GM12878 (cell line): ENCODE measurements at regions not wholly inside any gene's neighbourhood (a gene's known extent, or its start where the extent isn't known, plus 50 kb on each side); places are given as distances from the start of the nearest gene placed in this dataset.
A peak's percentile ranks its signal among the peaks of the same experiment; 100 is the strongest.

Source experiments
- ATAC-seq: fragments of 200-7000 bp; cut with Tn5 transposase; 3 replicates; pipeline ENCODE4 v1.9.1; 2020; ENCODE audit warnings: mild to moderate bottlenecking, moderate library complexity
- BruUV-seq: library from RNA; stranded (reverse); fragments of 400-500 nt; replicated peaks from 2 replicates; lab custom pipeline; 2021; lab: Mats Ljungman, UMichigan
- CTCF ChIA-PET: fragments of 300-600 bp; sonication (Branson Sonifier 250); formaldehyde crosslinking; extraction: SDS; loops from one replicate; lab custom pipeline; 2021; ENCODE audit warnings: inconsistent platforms; lab: Yijun Ruan, JAX
- POLR2A ChIA-PET: fragments of 350-600 bp; formaldehyde crosslinking; extraction: SDS; loops from one replicate; lab custom pipeline; 2021; ENCODE audit warnings: inconsistent platforms; lab: Charles Lee
- RAD21 ChIA-PET: fragments of 300-600 bp; sonication (Branson Sonifier 250); formaldehyde crosslinking; loops from one replicate; lab custom pipeline; 2023; ENCODE audit warnings: antibody characterized with exemption; ENCODE audit not compliant: unreplicated experiment; lab: Charles Lee
- SMC1A ChIA-PET: fragments of 300-600 bp; sonication (Branson Sonifier 250); formaldehyde crosslinking; loops from one replicate; lab custom pipeline; 2023; ENCODE audit not compliant: unreplicated experiment, uncharacterized antibody; lab: Charles Lee
- DNase-seq: peaks from one replicate; pipeline ENCODE4 v3.0.0-alpha.2; 2011; ENCODE audit warnings: low read depth, low spot score
- FAIRE-seq: peaks from 3 replicates; lab custom pipeline; 2011; peaks lifted over from hg19 to GRCh38; lab: Jason Lieb, UNC
- H2AFZ ChIP-seq: 2 replicates; pipeline ENCODE4 v1.6.0; 2011; ENCODE audit warnings: low read depth, low read length, control low read depth; ENCODE audit not compliant: control insufficient read depth
- H3K27ac ChIP-seq: 2 replicates; pipeline ENCODE4 v1.5.1; 2011; ENCODE audit warnings: control low read depth; ENCODE audit not compliant: control insufficient read depth, insufficient read depth
- H3K27me3 ChIP-seq, 2 experiments: replicated peaks in 1 of 2; 2 replicates each; pipeline versions ENCODE4 v1.6.0 to v1.6.1; 2011; ENCODE audit warnings: low read length in 1 of 2; ENCODE audit not compliant: control insufficient read depth in 2 of 2, insufficient read depth in 2 of 2
- H3K36me3 ChIP-seq, 2 experiments: 2 replicates each; pipeline ENCODE4 v1.5.1; 2011; ENCODE audit warnings: low read length in 1 of 2; ENCODE audit not compliant: control insufficient read depth in 2 of 2, insufficient read depth in 2 of 2
- H3K4me1 ChIP-seq: 2 replicates; pipeline ENCODE4 v1.6.1; 2011; ENCODE audit warnings: mild to moderate bottlenecking, low read length, moderate library complexity, mixed read lengths; ENCODE audit not compliant: control insufficient read depth, insufficient read depth
- H3K4me2 ChIP-seq: 2 replicates; pipeline ENCODE4 v1.6.0; 2011; ENCODE audit warnings: control low read depth; ENCODE audit not compliant: control insufficient read depth, insufficient read depth
- H3K4me3 ChIP-seq: fragments of 200-600 bp; sonication (generic); 2 replicates; pipeline ENCODE4 v1.5.1; 2016
- H3K79me2 ChIP-seq: 2 replicates; pipeline ENCODE4 v1.6.0; 2011; ENCODE audit warnings: low read length; ENCODE audit not compliant: control insufficient read depth, insufficient read depth
- H3K9ac ChIP-seq: 2 replicates; pipeline ENCODE4 v1.8.0; 2011; ENCODE audit warnings: low read length, control low read depth, mixed read lengths; ENCODE audit not compliant: control insufficient read depth, insufficient read depth
- H3K9me3 ChIP-seq: replicated peaks from 3 replicates; pipeline ENCODE4 v1.5.1; 2011; ENCODE audit warnings: mild to moderate bottlenecking, low read length; ENCODE audit not compliant: control insufficient read depth, insufficient read depth
- H4K20me1 ChIP-seq: 2 replicates; pipeline ENCODE4 v1.6.0; 2011; ENCODE audit not compliant: control insufficient read depth, insufficient read depth
- ATF3 ChIP-seq: IDR thresholded peaks from 2 replicates; pipeline ENCODE4 v1.6.1; 2011; ENCODE audit warnings: low read depth, mild to moderate bottlenecking, low read length, moderate library complexity, borderline replicate concordance; ENCODE audit errors: extremely low read depth
- CUX1 ChIP-seq: IDR thresholded peaks from 2 replicates; pipeline ENCODE4 v1.6.1; 2012; ENCODE audit warnings: improper control_type of control experiment, low read depth, low read length; ENCODE audit not compliant: insufficient replicate concordance
- E2F4 ChIP-seq: IDR thresholded peaks from 2 replicates; pipeline ENCODE4 v1.6.1; 2012; ENCODE audit warnings: low read depth, low read length, improper control_type of control experiment
- EP300 ChIP-seq, 2 experiments: fragments of 150-350 bp in 1 of 2; IDR thresholded peaks; 2 replicates each; pipeline ENCODE4 v1.6.1; 2011 to 2012; ENCODE audit warnings: low read depth in 2 of 2, low read length in 2 of 2, borderline replicate concordance in 1 of 2, improper control_type of control experiment in 1 of 2, inconsistent platforms in 1 of 2; ENCODE audit not compliant: control insufficient read depth in 1 of 2
- IRF4 ChIP-seq: IDR thresholded peaks from 2 replicates; pipeline ENCODE4 v1.6.1; 2011; ENCODE audit warnings: low read depth, low read length
- NFXL1 ChIP-seq: fragments of 450-650 bp; IDR thresholded peaks from 2 replicates; pipeline ENCODE4 v1.6.1; 2017; ENCODE audit warnings: antibody characterized with exemption, mild to moderate bottlenecking, borderline replicate concordance
- NFYA ChIP-seq: IDR thresholded peaks from 2 replicates; pipeline ENCODE4 v1.6.1; 2011; ENCODE audit warnings: low read depth, mild to moderate bottlenecking, low read length, improper control_type of control experiment, borderline replicate concordance
- NKRF ChIP-seq: fragments of 450-650 bp; conservative IDR thresholded peaks from 2 replicates; pipeline ENCODE4 v1.6.1; 2017; ENCODE audit warnings: mild to moderate bottlenecking, moderate library complexity
- NR2C2 ChIP-seq: IDR thresholded peaks from 2 replicates; pipeline ENCODE4 v1.6.1; 2011; ENCODE audit warnings: borderline replicate concordance, low read depth; ENCODE audit not compliant: control insufficient read depth, insufficient read length
- NRF1 ChIP-seq: conservative IDR thresholded peaks from 2 replicates; pipeline ENCODE4 v1.6.1; 2011; ENCODE audit warnings: mild to moderate bottlenecking, low read depth, low read length, improper control_type of control experiment
- POLR2AphosphoS5 ChIP-seq: IDR thresholded peaks from 2 replicates; pipeline ENCODE4 v1.6.1; 2011; ENCODE audit warnings: mild to moderate bottlenecking, low read length, inconsistent platforms
- SMAD1 ChIP-seq: fragments of 450-650 bp; IDR thresholded peaks from 2 replicates; pipeline ENCODE4 v1.6.1; 2018; ENCODE audit warnings: mild to moderate bottlenecking, low read depth; ENCODE audit not compliant: partially characterized antibody
- ZNF384 ChIP-seq: IDR thresholded peaks from 2 replicates; pipeline ENCODE4 v1.6.1; 2012; ENCODE audit warnings: low read depth, mild to moderate bottlenecking, low read length, improper control_type of control experiment, borderline replicate concordance
- ZNF622 ChIP-seq: fragments of 450-650 bp; IDR thresholded peaks from 2 replicates; pipeline ENCODE4 v1.6.1; 2017; ENCODE audit warnings: mild to moderate bottlenecking, inconsistent platforms
- WGBS: methylation state at CpG from one replicate; pipeline ENCODE4 v1.1.6; 2016; ENCODE audit warnings: low lambda C conversion rate; ENCODE audit not compliant: insufficient replicate concordance, insufficient coverage; ENCODE audit errors: missing lambda C conversion rate; 5-methylcytosine and 5-hydroxymethylcytosine counted together
- in situ Hi-C: fragments of 300-500 bp; cut with MboI; formaldehyde crosslinking; loops from 9 replicates; pipeline ENCODE4 v1.14.3; 2018; ENCODE audit warnings: mixed read lengths
- intact Hi-C: fragments of 100-400 bp; cut with micrococcal nuclease; formaldehyde crosslinking; loops from one replicate; pipeline ENCODE4 v1.14.2; 2022; ENCODE audit not compliant: unreplicated experiment

GRCh38 chr1:101365878-101366277 lies 129.1 kb downstream of the S1PR1 start:
- H3K4me1 ChIP-seq = peaks cover 42% of the 10 kb centered on the region
- H3K4me3 ChIP-seq = no peak overlapping the region
- in situ Hi-C loops (no loop called here), intact Hi-C loops (no loop called here)
- no peak for DNase-seq
- H3K79me2 ChIP-seq = no peaks in the 10 kb centered on the region
- H3K27me3 ChIP-seq = no peaks in the 10 kb centered on the region
- H3K9me3 ChIP-seq = peaks cover 9% of the 10 kb centered on the region; the same call in 2 of the 3 replicates
- H3K9ac ChIP-seq = no peak overlapping the region
- ChIA-PET CTCF (interaction anchor here (1.1 to 2.4 kb wide), 4 partner anchors 11 to 72 kb away, joined by 3 to 14 read pairs (median 7); no protein-coding TSS in a partner anchor), POLR2A (interaction anchor here (0.8 to 0.9 kb wide), 2 partner anchors 42 to 57 kb away, joined by 3 to 4 read pairs; no protein-coding TSS in a partner anchor), SMC1A (interaction anchor here (1.0 to 20.9 kb wide), 9 partner anchors 7 to 76 kb away, joined by 3 to 618 read pairs (median 7); no protein-coding TSS in a partner anchor), RAD21 (interaction anchor here (0.7 to 4.1 kb wide), 8 partner anchors 8 to 72 kb away, joined by 3 to 36 read pairs (median 6); no protein-coding TSS in a partner anchor)
- no peaks in the 10 kb centered on the region for H3K36me3 ChIP-seq
- FAIRE-seq = no peak
- no peak overlapping the region for H2AFZ ChIP-seq
- no peak for ATAC-seq
- no peak overlapping the region for H3K4me2 ChIP-seq
- H4K20me1 ChIP-seq = no peaks in the 10 kb centered on the region
- WGBS = 100% methylated on average over 2 of the region's 2 CpGs
- H3K27ac ChIP-seq = peak overlapping the region; percentile 1; the same call in 1 of the 2 replicates
- BruUV-seq = no TSS peak
- TF ChIP-seq CUX1 (no peak), ZNF622 (no peak), NRF1 (no peak), EP300 (IDR thresholded peaks at IDR 0.05; ENCODE audit: borderline replicate concordance in 1 of 2, control insufficient read depth in 1 of 2, low read depth in 2 of 2, low read length in 2 of 2) (no peak), E2F4 (no peak), SMAD1 (no peak), ATF3 (no peak), IRF4 (no peak), NR2C2 (no peak), NFYA (no peak), NKRF (no peak), ZNF384 (no peak), POLR2AphosphoS5 (no peak), NFXL1 (no peak)
